ENCODE measurements at regions not wholly inside any gene's neighbourhood (a gene's known extent, or its start where the extent isn't known, plus 50 kb on each side); places are given as distances from the start of the nearest gene placed in this dataset.
"Not testable (repeated sequence)": the region's sequence is repeated elsewhere in the genome, so short reads cannot be mapped to it uniquely, and the experiment has no call there.

DNA sequence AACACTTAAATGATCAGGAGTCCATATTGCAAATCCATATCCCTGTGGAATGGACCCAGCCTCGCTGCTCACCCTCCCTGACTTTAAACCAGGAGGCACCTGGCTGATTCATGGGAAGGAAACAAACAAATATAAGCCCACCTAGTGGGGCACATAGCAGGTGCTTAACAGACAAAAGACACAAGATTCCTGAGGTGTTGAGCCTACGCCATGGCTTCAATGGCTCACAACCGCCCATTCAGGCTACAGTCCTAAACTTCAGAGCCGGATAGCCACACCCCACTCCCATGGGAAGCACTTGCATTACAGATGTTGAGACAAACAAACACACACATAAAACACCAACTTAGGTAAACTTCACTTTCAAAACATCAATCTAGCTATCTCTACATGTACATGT is 359.9 kb downstream of the ICE1 start:
- DNase-seq, result no peak

DNA sequence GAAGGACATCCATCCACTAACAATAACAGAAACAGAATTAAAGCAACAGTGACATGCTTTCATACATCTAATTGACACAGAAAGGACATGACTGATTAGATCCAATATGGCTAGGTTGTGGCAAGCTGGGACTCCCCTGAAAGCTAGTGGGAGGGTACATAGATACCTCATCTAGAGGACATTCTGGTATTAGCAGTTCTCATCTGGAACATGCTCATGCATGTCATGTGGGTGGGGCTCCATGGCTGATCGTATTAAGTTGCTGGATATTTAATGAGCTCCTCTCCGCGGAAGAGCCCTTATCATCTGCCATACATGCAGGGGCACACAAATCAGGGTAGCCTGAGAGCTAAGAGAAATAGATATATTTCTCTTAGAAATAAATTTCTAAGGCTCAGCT is 358.9 kb downstream of the ICE1 start:
- DNase-seq, result no peak

DNA sequence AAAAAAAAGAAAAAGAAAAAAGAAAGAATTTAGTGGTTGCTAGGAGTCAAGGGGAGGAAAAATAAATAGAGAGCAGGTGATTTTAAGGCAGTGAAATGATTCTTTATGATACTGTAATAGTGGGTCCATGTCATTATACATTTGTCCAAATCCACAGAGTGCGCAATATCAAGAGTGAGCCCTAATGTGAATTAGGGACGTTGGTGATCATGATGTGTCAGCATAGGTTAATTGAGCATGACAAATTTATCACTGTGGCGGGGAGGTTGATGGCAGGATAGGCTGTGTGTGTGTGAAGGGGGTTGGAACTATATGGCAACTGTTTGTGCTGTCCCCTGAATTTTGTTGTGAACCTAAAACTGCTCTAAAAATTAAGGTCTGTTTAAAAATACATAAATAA is 357.8 kb downstream of the ICE1 start:
- no peak for DNase-seq

DNA sequence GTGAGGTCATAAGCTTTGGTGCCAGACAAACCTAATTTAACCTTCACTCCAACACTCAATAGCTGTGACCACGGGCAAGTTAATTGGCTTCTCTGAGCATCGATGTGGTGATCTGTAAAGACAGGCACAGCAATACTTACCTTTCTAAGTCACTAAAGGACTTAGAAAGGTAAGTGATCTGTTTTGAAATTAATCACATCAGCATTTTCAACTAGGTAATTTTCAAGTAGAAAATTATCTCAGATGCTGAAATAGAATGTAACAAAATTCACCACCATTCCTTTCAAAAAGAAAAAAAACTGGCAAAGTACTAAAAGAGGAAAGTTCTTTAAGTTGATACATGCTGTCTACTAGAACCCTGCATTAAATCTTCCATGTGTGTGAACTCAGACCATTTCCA is 354.5 kb downstream of the ICE1 start:
- DNase-seq, result no peak

DNA sequence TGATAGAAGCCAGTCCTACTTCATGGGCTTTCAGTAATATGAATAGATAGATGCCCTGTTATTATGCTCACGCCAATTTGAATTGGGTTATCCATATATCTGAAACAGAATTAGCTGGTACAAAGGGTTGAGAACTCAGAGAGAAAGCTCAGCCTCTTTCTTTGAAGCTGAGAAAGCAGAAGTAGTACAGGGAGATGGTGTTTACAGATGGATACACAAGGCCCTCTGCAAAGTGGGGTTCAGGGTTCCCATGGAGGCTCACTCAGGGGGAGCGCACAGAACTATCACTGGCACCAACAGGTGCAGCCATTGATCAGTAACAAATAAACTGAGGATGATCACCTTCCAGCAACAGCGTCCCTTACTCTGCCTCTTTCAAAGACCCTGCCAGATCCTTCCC is 349.7 kb downstream of the ICE1 start:
- DNase-seq, result no peak

DNA sequence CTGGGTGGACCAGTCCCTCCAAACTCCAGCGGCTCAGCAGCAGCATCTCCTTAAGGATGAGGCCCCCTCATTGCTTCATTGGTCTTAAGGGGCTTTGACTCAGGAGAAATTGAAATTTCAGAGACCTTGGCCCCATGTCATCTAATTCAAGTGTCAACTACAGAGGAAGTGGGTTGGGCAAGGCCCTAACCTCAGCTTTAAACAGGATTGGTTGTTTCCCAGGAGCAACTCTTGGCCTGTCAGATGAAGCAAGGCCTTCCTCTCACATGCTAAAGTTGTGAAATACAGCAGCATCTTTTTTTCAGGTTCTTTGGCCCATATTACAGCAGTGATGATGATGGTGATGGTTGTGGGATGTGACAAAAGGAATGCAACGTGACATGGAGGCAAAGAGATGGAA is 348.3 kb downstream of the ICE1 start:
- no peak for DNase-seq

DNA sequence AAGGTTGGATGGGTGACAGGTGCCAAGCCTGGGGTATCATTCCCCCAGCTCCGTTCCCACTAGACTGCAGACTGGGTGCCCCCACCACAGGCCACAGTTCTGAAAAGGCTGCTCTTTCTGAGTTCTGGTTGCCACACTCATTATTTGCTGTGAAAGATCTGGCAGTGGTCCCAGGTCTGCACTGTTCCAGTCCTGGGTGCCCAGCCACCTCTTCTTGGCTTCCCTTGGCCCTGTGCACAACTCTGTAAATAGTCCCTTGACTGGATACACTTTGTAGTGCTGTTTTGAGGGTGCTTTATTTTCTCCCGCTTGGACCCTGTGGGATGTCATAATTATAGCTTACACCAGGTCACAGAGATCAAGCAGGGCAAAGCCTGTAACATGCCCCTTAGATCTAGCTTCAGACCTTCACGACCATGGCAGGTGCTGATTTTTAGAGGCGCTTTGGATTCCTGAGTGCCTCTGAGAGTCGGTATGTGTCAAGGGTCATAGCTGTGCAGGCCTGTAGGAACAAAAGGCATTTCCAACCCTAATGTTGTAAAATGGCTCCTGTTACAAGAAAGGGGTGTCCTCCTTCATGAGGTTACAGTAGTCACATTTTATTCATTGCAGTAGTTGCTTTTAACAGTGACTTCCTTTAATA is 344.9 kb downstream of the ICE1 start:
- no peak for DNase-seq

DNA sequence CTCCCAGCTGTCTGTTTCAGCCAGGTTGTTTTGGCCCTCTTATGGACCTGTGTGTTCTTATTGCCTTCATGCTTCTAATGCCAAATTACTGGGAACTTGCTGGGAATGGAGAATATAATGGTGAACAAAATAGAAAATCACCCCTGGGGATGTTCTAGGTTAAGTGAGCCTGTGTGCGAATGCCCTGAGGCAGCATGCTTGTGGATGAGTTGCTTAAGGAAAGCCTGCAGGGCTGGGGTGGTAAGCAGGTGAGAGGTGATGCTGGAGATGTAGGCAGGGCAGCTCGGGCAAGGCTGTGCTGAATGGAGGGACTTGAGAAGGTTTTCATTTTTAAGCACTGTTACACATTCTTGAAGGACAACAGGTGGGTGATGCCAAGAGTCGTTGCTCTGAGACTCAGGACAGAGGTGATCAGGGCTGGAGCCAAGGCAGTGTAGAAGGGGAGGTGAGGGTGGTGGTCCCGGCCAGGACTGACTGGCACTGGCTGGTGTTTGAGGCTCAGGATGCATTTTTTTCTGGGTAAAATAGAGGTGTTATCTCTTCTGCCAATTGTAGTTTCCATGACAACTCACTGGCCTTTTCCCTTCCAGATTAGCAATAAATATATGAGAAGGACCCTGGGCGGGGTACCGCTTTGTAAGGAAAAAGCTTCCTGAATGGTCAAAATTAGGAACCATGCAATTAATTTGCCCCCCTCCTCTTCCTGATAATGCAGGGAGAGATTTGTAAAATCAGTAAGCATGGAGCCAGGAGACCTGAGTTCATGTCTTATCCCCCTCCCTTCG is 342.8 kb downstream of the ICE1 start:
- DNase-seq, result no peak

DNA sequence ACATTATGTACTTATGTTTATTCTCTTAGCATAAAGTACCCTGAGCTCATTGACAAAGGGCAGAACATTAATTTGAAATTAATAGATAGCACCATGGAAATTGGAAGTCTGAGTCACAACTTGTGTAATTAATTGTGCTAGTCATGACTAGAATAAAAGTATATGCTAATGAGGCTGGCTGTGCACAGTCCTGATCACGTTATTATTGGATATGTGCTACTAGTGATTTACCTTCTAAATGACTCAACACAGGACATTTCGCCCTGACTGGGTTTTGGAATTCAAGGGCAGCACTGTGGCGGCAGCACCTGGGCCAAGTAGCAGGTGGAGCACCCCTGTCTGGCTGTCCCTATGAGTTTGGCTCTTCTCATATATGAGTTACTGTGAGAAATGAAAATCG is 341.8 kb downstream of the ICE1 start:
- no peak for DNase-seq

DNA sequence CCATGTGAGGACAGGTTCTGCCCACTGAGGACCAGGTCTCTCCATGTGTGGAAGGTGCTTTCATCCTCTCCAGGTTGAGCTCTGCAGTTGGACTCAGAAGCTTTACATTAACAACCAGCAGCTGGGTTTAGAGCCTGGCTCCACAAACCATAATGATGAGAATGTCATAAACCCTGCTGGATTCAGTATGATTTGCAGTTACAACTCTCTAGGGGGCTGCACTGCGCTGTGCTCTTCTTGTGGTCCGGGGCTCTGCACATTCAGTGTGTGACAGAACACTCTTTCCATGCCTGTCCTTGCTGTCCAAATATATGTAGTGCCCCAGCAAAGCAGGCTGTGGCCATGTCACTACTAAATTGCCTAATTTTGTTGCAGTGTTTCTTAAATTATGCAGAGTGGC is 334.3 kb downstream of the ICE1 start:
- no peak for DNase-seq

DNA sequence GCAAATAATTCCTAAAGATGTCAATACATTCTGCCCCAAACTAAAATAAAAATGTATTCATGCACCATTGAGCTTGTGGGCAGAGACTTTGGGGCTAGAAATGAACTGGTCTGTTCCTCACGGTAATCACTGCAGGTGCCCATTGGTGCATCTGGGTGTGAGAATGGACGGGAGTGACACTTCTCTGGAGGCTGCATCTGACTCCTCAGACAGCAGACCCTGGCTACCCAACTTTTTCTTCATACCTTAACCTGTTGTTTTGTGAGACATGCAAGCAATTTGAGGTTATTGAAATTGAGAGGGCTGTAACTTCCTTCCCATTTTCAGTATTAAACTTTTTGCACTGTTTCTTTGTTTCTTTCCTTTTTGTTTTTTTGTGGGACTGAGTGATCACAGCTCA is 333.4 kb downstream of the ICE1 start:
- no peak for DNase-seq

DNA sequence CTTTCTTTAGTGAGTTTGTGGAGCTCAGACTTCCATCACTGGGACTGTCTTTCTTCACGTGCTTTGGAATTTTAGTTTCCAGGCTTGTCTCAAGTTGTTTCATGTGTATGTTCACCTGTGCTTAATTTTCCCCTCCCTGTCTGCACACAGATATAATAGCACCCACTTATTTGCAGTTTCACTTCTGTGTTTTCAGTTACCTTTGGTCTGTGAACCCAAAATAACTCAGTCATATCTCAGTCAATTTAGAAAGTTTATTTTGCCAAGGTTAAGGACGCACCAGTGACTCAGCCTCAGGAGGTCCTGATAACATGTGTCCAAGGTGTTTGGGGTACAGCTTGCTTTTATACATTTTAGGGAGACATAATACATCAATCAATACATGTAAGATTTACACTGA is 330.4 kb downstream of the ICE1 start:
- DNase-seq, result no peak

DNA sequence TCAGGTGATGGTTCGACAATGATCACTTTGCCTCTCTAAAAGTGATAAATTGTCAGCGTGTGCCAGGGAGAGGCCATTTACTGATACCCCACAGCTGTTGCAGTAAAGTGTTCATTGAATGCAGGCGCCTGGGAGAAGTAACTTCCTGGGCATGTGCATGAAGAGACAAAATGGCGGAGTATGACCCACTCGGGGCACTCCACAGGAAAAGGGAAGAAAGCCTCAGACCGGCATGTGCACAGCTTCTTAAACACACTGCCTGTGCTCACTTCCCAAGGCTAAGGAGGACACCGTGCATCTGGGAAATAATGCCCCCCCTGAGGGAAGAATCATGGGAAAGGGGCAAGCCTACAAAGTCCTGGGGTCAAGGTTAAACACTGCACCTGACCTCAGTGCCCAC is 329.5 kb downstream of the ICE1 start:
- DNase-seq, result no peak

DNA sequence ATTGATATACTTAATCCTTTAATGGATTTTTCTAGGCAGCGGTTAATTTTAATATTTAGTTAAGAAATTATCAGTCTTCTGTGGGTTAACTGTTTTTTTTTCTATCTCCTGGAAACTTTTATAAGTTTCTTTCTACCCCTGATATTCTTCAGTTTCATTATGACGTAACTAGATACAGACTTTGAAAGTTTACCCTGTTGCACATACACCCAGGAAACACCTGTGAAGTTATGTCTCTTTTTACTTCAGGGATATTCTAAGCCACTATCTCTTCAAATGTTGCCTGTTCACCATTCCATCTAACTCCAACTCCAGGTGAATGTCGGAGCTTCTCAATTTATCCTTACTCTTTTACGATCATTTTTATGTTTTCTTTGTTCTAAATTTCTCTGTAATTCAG is 329.0 kb downstream of the ICE1 start:
- DNase-seq, result no peak

DNA sequence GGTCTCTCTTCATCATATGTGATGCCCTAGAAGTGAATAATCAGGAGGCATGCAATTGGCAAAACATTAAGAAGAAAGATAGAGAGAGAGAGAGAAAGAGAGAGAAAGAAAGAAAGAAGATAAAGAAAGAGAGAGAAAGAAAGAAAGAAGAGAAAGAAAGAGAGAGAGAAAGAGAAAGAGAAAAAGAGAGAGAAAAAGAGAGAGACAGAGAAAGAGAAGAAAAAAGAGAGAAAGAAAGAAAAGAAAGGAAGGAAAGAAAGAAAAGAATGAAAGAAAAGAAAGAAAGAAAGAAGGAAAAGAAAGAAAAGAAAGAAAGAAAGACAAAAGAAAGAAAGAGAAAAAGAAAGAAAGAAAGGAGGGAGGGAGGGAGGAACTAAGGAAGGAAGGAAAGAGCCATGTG is 318.9 kb downstream of the ICE1 start:
- DNase-seq, result no peak

DNA sequence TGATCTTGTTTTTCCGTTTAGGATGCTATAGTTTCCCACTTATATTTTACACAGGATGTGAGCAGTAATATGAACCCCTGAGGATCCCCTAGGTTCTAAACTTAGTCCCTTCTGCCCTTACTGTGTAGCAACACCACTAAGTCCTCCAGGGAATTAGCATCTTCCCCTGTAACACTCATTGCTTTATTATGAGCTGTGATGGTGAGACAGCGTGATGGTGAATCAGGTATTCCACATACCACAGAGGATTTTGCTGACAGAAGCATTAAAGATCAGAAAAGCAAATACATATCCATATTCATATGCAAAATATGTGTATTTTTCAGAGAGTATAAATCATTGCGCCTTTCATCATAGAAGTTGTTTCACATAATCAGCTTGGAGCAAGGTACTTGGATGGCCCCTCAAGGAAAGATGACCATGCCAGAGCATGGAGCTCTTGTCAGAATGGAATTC is 317.0 kb downstream of the ICE1 start:
- DNase-seq, result no peak

DNA sequence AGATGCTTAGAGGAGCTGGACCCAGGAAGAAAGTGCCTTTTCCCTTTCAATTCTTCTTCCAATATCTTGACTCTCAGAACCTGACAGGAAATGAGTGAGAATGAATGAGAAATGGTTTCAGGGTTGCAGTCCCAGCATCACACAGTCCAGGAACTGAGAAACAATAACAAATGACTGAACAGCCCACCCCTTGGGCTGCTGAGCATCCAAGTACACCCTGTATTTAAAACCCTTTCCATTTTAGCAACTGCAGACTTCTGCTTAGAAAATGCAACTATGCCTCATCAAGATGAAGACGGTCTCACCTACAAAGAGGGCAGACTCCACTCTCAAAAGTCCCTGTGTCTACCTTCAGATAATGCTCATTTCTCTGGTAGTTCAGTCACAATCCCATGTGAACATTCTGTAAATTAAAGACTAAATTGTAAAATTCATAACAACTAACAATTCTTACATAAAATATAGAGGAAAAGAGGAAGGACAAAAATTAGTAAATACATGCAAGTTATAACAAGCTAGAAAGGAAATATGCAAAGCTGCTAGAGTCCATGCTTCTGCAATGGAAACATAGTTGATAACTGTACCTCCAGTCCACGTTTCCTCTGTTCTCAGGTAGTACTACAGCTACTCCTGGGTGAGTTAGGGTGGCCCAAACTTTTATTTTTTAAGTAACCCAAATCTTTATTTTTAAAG is 316.5 kb downstream of the ICE1 start:
- no peak for DNase-seq

DNA sequence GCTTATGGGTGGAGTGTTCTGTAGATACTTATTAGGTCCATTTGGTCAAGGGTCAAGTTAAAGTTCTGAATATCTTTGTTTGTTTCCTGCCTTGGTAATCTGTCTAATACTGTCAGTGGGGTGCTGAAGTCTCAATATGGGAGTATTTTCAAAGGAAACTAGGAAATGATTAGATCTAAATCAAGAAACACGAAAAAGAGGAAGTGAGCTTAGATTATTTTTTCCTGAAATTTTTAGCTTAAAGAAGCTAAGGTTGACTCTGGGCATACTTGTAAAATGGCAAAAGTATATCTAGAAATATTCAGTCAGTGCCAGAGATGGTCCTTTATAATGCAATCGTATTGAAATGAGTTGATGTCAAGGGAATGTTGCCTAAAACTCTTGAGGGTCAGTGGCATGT is 313.5 kb downstream of the ICE1 start:
- DNase-seq, result no peak

DNA sequence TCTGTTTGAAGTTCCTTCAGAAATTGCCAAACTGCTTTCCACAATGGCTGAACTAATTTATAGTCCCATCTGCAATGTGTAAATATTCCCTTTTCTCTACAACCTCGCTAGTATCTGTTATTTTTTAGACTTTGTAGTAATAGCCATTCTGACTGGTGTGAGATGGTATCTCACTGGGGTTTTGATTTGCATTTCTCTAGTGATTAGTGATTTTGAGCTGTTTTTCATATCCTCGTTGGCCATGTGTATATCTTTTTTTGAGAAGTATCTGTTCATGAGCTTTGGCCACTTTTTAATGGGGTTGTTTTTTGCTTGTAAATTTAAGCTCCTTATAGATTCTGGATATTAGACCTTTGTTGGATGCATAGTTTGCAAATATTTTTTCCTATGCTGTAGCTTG is 310.6 kb downstream of the ICE1 start:
- not testable (repeated sequence) for DNase-seq

DNA sequence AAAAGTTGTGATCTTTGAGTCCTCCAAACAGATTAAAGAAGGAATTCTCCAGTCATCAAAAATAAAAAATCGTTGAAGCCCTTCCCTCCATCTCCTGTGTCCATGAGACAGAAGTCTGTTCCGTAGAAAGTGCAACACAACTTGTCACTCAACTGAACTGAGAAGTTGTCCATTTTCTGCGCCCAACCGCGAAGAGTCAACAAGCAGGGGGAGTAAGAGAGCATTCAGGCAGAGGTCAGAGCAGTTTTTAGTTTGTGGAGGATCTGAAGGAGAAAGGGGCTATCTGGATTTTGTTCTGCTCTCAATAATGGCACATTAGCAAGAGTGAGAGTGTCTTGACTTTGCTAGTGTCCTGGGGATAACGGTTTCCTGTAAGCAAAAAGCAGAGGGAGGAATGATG is 303.9 kb downstream of the ICE1 start:
- DNase-seq, result no peak

DNA sequence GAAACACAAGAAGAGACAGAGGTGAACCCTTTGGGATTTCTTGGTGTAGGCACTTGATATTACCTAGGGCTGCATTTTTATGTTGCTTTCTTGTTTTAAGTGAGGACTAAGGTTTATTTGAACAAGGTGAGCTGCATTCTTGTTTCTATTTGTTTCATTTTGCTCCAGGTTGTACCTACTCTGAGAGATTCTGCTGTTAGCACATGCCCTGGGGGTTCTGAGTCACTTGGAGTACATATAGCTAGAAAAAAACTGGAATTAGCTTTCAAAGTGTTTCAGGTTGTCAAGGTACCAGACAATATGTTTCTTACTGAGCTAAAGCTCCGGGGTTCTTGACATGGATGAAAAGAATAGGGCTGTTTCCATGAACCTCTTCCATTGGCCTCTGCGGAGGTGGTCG is 299.4 kb downstream of the ICE1 start:
- DNase-seq, result no peak

DNA sequence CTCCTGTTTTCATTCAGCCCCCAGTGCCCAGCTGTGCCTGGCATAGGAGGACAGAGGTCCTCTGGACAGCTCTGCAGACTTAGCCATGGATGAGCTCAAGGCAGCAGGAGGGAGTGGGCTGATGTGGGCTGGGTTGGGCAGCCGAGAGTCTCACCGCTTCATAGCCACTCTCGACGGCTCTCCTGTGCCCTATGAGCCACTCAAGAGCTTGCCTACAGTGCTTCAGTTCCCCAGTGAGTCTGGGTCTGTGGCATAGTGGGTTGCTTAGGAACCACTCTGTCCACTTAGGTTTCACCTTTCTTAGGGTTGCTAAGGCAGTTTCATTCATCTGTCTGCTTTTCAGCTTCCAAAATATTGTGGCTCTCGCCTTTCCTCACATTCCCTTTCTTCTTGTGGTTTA is 296.8 kb downstream of the ICE1 start:
- DNase-seq, result no peak

DNA sequence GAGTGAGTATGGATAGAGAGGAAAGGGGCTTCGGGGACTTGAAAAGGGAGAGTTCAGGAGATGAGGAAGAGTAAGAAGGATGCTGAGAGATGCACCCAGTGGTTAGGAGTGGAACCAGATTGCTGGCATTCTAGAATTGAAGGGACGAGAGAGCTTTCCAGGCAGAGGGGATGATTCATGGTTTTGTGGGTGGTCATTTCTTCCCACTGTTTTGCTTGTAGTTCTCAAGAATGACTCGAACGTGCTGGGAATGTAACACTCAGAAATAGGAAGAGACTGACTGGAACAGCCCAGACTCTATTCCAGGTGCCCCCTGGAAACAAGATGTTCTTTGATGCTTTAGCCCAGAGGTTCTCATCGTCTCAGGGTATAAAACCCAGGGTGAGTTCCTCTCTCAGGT is 294.2 kb downstream of the ICE1 start:
- no peak for DNase-seq

DNA sequence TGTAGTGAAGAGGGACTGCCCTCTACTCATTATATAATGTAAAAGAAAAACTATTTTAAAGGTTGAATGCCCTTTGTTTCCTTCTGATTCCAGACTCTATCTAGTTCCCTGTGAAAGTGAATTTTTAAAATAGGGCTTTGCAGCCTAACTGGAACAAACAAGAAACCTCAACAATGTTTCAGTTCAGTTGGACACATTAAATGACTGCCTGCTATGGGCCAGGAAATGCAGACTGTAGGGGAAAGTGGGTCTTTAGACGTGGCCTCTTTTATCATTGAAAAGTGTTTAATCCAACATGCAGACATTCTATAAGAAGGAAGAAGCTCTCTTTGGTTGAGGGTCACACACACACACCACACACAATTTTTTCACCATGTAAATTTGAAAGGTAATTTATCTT is 289.1 kb downstream of the ICE1 start:
- DNase-seq, result no peak

All from CD4-positive, alpha-beta T cell treated with Interleukin-12 subunit alpha and Interleukin-12 subunit beta, for 1 hour (primary cell).